Neural progenitor cell (in vitro differentiated cells): ENCODE measurements at regions not wholly inside any gene's neighbourhood (a gene's known extent, or its start where the extent isn't known, plus 50 kb on each side); places are given as distances from the start of the nearest gene placed in this dataset.

Experiments used
- CTCF ChIP-seq: fragments of 200-600 bp; sonication (generic); IDR thresholded peaks from 2 replicates; pipeline ENCODE4 v1.5.1; 2017; ENCODE audit warnings: antibody characterized with exemption, mild to moderate bottlenecking
- EZH2 ChIP-seq: fragments of 200-600 bp; sonication (generic); IDR thresholded peaks from 2 replicates; pipeline ENCODE4 v1.6.1; 2017; ENCODE audit warnings: antibody characterized with exemption, mild to moderate bottlenecking, moderate library complexity
- EZH2phosphoT487 ChIP-seq: fragments of 200-600 bp; sonication (generic); IDR thresholded peaks from 2 replicates; pipeline ENCODE4 v1.6.1; 2017; ENCODE audit warnings: antibody characterized with exemption

- TF ChIP-seq CTCF (no peak), EZH2phosphoT487 (no peak), EZH2 (no peak)
Observed at GRCh38 chr17:72295916-72296315, 175.1 kb downstream of the SOX9 start.
